ENCODE measurements at regions not wholly inside any gene's neighbourhood (a gene's known extent, or its start where the extent isn't known, plus 50 kb on each side); places are given as distances from the start of the nearest gene placed in this dataset.
A peak's percentile ranks its signal among the peaks of the same experiment; 100 is the strongest.

- TF ChIP-seq EZH2phosphoT487 (IDR thresholded peaks at IDR 0.05) (no peak), CTCF (IDR thresholded peaks at IDR 0.05) (no peak)
Measured at GRCh38 chr11:115903179-115903578, 399.0 kb upstream of the CADM1 start.

GRCh38 chr11:115901069-115901468 is 396.9 kb upstream of the CADM1 start:
- no peaks in the 10 kb centered on the region for H3K27me3 ChIP-seq
- no peaks in the 10 kb centered on the region for H3K79me2 ChIP-seq (ENCODE audit: low read depth)
- no peaks in the 10 kb centered on the region for H3K27me3 Mint-ChIP-seq (ENCODE audit: insufficient read depth, low read depth)
- H3K27ac Mint-ChIP-seq: no peak overlapping the region
- no peaks in the 10 kb centered on the region for H3F3A ChIP-seq (ENCODE audit: low read depth)
- TF ChIP-seq CTCF (IDR thresholded peaks at IDR 0.05) (no peak), EZH2phosphoT487 (IDR thresholded peaks at IDR 0.05) (no peak), EZH2 (IDR thresholded peaks at IDR 0.05) (no peak)
- H3K4me1 Mint-ChIP-seq: peaks cover 3% of the 10 kb centered on the region
- H3K4me3 ChIP-seq: no peak overlapping the region
- H3K36me3 Mint-ChIP-seq: no peaks in the 10 kb centered on the region
- H2AFZ ChIP-seq (replicated peaks): no peak overlapping the region
- H3K36me3 ChIP-seq: no peaks in the 10 kb centered on the region
- H3K9me3 Mint-ChIP-seq: no peaks in the 10 kb centered on the region
- peaks cover 19% of the 10 kb centered on the region for H3K4me1 ChIP-seq
- H3K4me3 Mint-ChIP-seq: no peak overlapping the region
- H3K9ac ChIP-seq: no peak overlapping the region
- no peaks in the 10 kb centered on the region for H3K9me3 ChIP-seq (ENCODE audit: low read depth)
- no peaks in the 10 kb centered on the region for H4K20me1 ChIP-seq (ENCODE audit: low read depth)
- no peak overlapping the region for H3K4me2 ChIP-seq
- DNase-seq (ENCODE audit: low spot score): no peak
- no peak overlapping the region for H3K27ac ChIP-seq

More at GRCh38 chr11:115903179-115903578, 399.0 kb upstream of the CADM1 start:
- Histone ChIP-seq H3K4me1 (peaks cover 23% of the 10 kb centered on the region), H3K4me3 (no peak overlapping the region), H3K27ac (no peak overlapping the region), H2AFZ (replicated peaks) (peak overlapping the region; percentile 26), H3F3A (ENCODE audit: low read depth) (no peaks in the 10 kb centered on the region), H3K27me3 (no peaks in the 10 kb centered on the region), H3K36me3 (no peaks in the 10 kb centered on the region), H4K20me1 (ENCODE audit: low read depth) (no peaks in the 10 kb centered on the region), H3K9ac (no peak overlapping the region), H3K4me2 (no peak overlapping the region), H3K79me2 (ENCODE audit: low read depth) (no peaks in the 10 kb centered on the region), H3K9me3 (ENCODE audit: low read depth) (no peaks in the 10 kb centered on the region)
- Mint-ChIP-seq H3K27ac (no peak overlapping the region), H3K4me3 (no peak overlapping the region), H3K4me1 (peaks cover 3% of the 10 kb centered on the region), H3K36me3 (no peaks in the 10 kb centered on the region), H3K27me3 (ENCODE audit: insufficient read depth, low read depth) (no peaks in the 10 kb centered on the region), H3K9me3 (no peaks in the 10 kb centered on the region)
- DNase-seq (ENCODE audit: low spot score): no peak

GRCh38 chr11:115900111-115900510 is 395.9 kb upstream of the CADM1 start:
- H3F3A ChIP-seq (ENCODE audit: low read depth): no peaks in the 10 kb centered on the region
- H3K27ac ChIP-seq: no peak overlapping the region
- H3K9ac ChIP-seq: no peak overlapping the region
- peaks cover 17% of the 10 kb centered on the region for H3K4me1 ChIP-seq
- Mint-ChIP-seq H3K36me3 (no peaks in the 10 kb centered on the region), H3K27ac (no peak overlapping the region), H3K4me1 (peaks cover 3% of the 10 kb centered on the region), H3K27me3 (ENCODE audit: insufficient read depth, low read depth) (no peaks in the 10 kb centered on the region), H3K9me3 (no peaks in the 10 kb centered on the region), H3K4me3 (no peak overlapping the region)
- no peak overlapping the region for H2AFZ ChIP-seq (replicated peaks)
- H3K4me3 ChIP-seq: no peak overlapping the region
- H3K79me2 ChIP-seq (ENCODE audit: low read depth): no peaks in the 10 kb centered on the region
- no peak overlapping the region for H3K4me2 ChIP-seq
- no peaks in the 10 kb centered on the region for H4K20me1 ChIP-seq (ENCODE audit: low read depth)
- H3K27me3 ChIP-seq: no peaks in the 10 kb centered on the region
- no peak for DNase-seq (ENCODE audit: low spot score)
- no peaks in the 10 kb centered on the region for H3K36me3 ChIP-seq
- TF ChIP-seq CTCF (IDR thresholded peaks at IDR 0.05): no peak
- TF ChIP-seq EZH2 (IDR thresholded peaks at IDR 0.05): no peak
- no peak for TF ChIP-seq EZH2phosphoT487 (IDR thresholded peaks at IDR 0.05)
- no peaks in the 10 kb centered on the region for H3K9me3 ChIP-seq (ENCODE audit: low read depth)
